ENCODE measurements at regions not wholly inside any gene's neighbourhood (a gene's known extent, or its start where the extent isn't known, plus 50 kb on each side); places are given as distances from the start of the nearest gene placed in this dataset.

GRCh38 chr10:125264757-125265578, 104.6 kb upstream of the CTBP2 start:
- no peak for TF ChIP-seq CTCF (IDR thresholded peaks at IDR 0.05; ENCODE audit: extremely low read depth in 1 of 2, insufficient read depth in 1 of 2, low read depth in 1 of 2, low read length in 2 of 2)
- TF ChIP-seq EZH2 (IDR thresholded peaks at IDR 0.05; ENCODE audit: borderline replicate concordance, low read depth, low read length, severe bottlenecking), result no peak
- no peak for TF ChIP-seq GATA2 (IDR thresholded peaks at IDR 0.05; ENCODE audit: insufficient read depth, insufficient read length, low read depth, low read length)
- no peak for TF ChIP-seq POLR2A (IDR thresholded peaks at IDR 0.05; ENCODE audit: low read depth, low read length)
- no peak for TF ChIP-seq MAX (IDR thresholded peaks at IDR 0.05; ENCODE audit: insufficient read depth, insufficient read length)
- TF ChIP-seq MYC (IDR thresholded peaks at IDR 0.05; ENCODE audit: low read depth, low read length), result no peak
- no peak for TF ChIP-seq POLR2AphosphoS5 (IDR thresholded peaks at IDR 0.05; ENCODE audit: insufficient read depth, low read depth, low read length)
- TF ChIP-seq FOS (IDR thresholded peaks at IDR 0.05; ENCODE audit: borderline replicate concordance, insufficient read depth, low read length), result no peak
